ENCODE measurements at regions not wholly inside any gene's neighbourhood (a gene's known extent, or its start where the extent isn't known, plus 50 kb on each side); places are given as distances from the start of the nearest gene placed in this dataset.

DNA sequence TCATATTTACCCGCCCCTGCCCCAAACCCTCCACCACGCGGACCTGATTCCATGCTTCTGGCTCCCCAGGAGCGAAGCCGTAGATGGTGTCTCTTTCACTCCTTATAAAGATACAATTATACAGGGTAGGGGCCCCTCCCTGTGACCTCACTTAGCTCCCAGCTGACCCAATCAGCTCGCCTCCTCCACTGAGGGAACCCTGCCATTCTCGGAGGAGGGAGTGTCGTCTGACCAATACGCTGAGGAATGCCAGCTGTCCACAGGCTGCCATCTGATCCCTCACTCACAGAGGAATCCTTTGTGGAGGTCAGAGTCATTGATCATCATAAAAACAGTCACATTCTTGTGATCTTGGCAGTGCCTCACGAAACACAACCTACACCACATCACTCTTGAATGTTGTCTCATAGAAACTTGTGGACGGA lies 67.5 kb upstream of the INSIG1 start:
- Histone ChIP-seq H3K27ac (no peak overlapping the region), H3K4me1 (peaks cover 0 to 8% (median 0%) of the 10 kb centered on the region in 4 donors), H3K9me3 (no peaks in the 10 kb centered on the region), H3K4me3 (no peak overlapping the region), H3K36me3 (no peaks in the 10 kb centered on the region), H3K27me3 (peaks cover 0 to 4% of the 10 kb centered on the region in 2 donors)
- DNase-seq (ENCODE audit: low spot score in 2 of 2) = no peak
- 58 to 65% methylated on average over 11 of the region's 11 CpGs for WGBS, 2 donors
- TF ChIP-seq EP300 (IDR thresholded peaks at IDR 0.05) (no peak), POLR2A (IDR thresholded peaks at IDR 0.05) (no peak)
- TF ChIP-seq, protein P1, sequence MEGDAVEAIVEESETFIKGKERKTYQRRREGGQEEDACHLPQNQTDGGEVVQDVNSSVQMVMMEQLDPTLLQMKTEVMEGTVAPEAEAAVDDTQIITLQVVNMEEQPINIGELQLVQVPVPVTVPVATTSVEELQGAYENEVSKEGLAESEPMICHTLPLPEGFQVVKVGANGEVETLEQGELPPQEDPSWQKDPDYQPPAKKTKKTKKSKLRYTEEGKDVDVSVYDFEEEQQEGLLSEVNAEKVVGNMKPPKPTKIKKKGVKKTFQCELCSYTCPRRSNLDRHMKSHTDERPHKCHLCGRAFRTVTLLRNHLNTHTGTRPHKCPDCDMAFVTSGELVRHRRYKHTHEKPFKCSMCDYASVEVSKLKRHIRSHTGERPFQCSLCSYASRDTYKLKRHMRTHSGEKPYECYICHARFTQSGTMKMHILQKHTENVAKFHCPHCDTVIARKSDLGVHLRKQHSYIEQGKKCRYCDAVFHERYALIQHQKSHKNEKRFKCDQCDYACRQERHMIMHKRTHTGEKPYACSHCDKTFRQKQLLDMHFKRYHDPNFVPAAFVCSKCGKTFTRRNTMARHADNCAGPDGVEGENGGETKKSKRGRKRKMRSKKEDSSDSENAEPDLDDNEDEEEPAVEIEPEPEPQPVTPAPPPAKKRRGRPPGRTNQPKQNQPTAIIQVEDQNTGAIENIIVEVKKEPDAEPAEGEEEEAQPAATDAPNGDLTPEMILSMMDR (IDR thresholded peaks at IDR 0.05) = no peak

DNA sequence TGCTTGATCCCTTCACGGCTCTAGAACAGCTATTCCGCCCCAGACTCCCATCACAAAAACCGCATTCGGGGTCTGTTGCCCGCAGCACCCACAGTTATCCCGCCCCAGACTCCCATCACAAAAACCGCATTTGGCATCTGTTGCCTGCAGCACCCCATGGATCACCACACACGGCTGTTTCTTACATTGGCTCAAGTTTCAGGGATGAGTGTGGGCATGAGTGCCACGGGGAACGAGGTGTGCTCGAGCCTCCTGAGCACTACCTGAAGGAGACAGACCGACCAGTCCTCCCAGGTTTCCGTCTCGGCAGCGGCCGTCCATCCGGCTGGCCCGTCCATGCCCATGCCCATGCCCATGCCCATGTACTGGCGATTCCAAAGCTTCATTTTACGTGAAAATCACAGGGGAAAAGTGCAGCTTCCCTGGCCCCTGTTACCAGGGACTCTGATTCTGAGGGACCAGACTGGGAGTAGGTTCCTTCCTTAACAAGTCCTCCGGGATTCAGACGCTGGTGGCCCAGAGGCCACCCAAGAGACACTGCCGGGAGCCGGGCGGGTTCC lies 66.4 kb upstream of the INSIG1 start:
- WGBS, 2 donors = 96% methylated on average over 22 to 25 of the region's 25 CpGs
- Histone ChIP-seq H3K9me3 (no peaks in the 10 kb centered on the region), H3K27ac (no peak overlapping the region), H3K36me3 (no peaks in the 10 kb centered on the region), H3K4me1 (peaks cover 0 to 8% (median 0%) of the 10 kb centered on the region in 4 donors), H3K27me3 (peaks cover 0 to under 1% of the 10 kb centered on the region in 2 donors), H3K4me3 (no peak overlapping the region)
- TF ChIP-seq POLR2A (IDR thresholded peaks at IDR 0.05) = no peak
- no peak for TF ChIP-seq EP300 (IDR thresholded peaks at IDR 0.05)
- TF ChIP-seq, protein P1 (IDR thresholded peaks at IDR 0.05) = no peak
- no peak for DNase-seq (ENCODE audit: low spot score in 2 of 2)

- Histone ChIP-seq H3K4me3 (no peak overlapping the region), H3K27me3 (no peaks in the 10 kb centered on the region), H3K4me1 (peaks cover 0 to 8% (median 0%) of the 10 kb centered on the region in 4 donors), H3K36me3 (no peaks in the 10 kb centered on the region), H3K27ac (no peak overlapping the region), H3K9me3 (no peaks in the 10 kb centered on the region)
- WGBS, 2 donors = 95 to 96% methylated on average over 12 of the region's 12 CpGs
- no peak for DNase-seq (ENCODE audit: low spot score in 2 of 2)
- TF ChIP-seq EP300 (IDR thresholded peaks at IDR 0.05) = no peak
- no peak for TF ChIP-seq POLR2A (IDR thresholded peaks at IDR 0.05)
- TF ChIP-seq, protein P1 (IDR thresholded peaks at IDR 0.05) = no peak
Measured at GRCh38 chr7:155231941-155232340, 65.7 kb upstream of the INSIG1 start.

GRCh38 chr7:155232911-155233310 lies 64.8 kb upstream of the INSIG1 start:
- TF ChIP-seq, protein P1 (IDR thresholded peaks at IDR 0.05) = no peak
- TF ChIP-seq EP300 (IDR thresholded peaks at IDR 0.05) (no peak), POLR2A (IDR thresholded peaks at IDR 0.05) (no peak)
- Histone ChIP-seq H3K27ac (no peak overlapping the region), H3K27me3 (no peaks in the 10 kb centered on the region), H3K36me3 (no peaks in the 10 kb centered on the region), H3K4me3 (no peak overlapping the region), H3K9me3 (no peaks in the 10 kb centered on the region), H3K4me1 (peaks cover 0 to 8% (median 0%) of the 10 kb centered on the region in 4 donors)
- DNase-seq (ENCODE audit: low spot score in 2 of 2) = no peak
- WGBS, 2 donors = 73 to 76% methylated on average over 12 of the region's 12 CpGs

GRCh38 chr7:155233311-155234157 lies 64.1 kb upstream of the INSIG1 start:
- Histone ChIP-seq H3K4me1 (peaks cover 0 to 8% (median 0%) of the 10 kb centered on the region in 4 donors), H3K4me3 (no peak overlapping the region), H3K27ac (no peak overlapping the region), H3K27me3 (no peaks in the 10 kb centered on the region), H3K36me3 (no peaks in the 10 kb centered on the region), H3K9me3 (no peaks in the 10 kb centered on the region)
- WGBS, 2 donors = 45 to 55% methylated on average over 28 of the region's 28 CpGs
- TF ChIP-seq EP300 (IDR thresholded peaks at IDR 0.05) = no peak
- TF ChIP-seq POLR2A (IDR thresholded peaks at IDR 0.05) = no peak
- TF ChIP-seq, protein P1 (IDR thresholded peaks at IDR 0.05) = no peak
- no peak for DNase-seq (ENCODE audit: low spot score in 2 of 2)
